DMS114 treated with DMSO at 0.1 percent for 48 hours (cell line): ENCODE measurements at regions not wholly inside any gene's neighbourhood (a gene's known extent, or its start where the extent isn't known, plus 50 kb on each side); places are given as distances from the start of the nearest gene placed in this dataset.

ENCODE experiments used
- DNase-seq: peaks from one replicate; lab custom pipeline; 2025; ENCODE audit not compliant: unreplicated experiment; lab: John Stamatoyannopoulos, UW

- no peak for DNase-seq
These were observed 295.5 kb downstream of the CDH11 start for GRCh38 chr16:64826374-64826773.

DNA sequence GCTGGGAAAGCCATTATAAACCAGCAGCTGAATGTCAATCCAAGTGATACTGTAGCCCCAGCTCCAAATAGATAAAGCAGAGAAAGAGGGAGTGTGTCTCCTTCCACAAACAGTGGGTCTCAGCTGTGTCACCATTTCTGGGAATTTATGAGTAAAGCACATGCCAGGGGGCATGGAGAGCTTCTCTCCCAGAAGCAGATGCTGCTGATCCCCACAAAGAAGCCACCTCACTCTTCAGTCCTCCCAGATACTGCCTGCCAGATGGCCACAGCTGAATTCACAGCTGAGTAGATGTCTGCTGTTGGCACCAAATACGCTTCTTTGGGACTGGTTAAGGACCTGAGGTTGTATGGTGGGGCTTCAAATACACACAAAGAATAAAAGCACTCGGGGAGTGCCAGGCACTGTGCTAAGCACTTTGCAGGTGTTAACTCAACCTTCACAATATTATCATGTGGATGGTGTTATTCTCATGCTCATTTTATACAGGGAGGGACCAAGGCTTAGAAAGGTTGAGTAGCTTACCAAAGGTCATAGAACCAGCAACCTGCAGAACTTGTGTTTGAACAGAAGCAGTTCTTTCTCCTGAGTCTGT, 298.3 kb downstream of the CDH11 start:
- DNase-seq: no peak

GRCh38 chr16:64809876-64810629, 311.8 kb downstream of the CDH11 start:
- no peak for DNase-seq

DNA sequence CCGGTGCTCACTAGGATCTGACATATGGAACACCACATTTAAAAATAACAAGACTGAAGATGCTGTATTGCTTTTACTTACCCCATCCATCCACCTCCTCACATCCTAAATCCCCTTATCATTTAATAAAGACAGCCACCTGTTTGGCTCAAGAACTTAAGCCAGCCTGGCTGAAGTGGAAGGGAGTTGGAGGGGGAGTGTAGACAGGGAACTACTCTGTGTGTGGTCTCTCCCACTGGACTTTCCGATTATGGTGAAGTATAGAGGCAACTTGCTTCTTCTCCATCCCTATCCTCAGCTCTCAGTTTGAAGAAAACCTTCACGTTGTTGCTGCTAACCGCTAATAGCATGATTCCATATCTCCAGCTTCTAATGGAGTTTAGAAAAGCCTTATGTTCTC, 313.4 kb downstream of the CDH11 start:
- DNase-seq: no peak

DNA sequence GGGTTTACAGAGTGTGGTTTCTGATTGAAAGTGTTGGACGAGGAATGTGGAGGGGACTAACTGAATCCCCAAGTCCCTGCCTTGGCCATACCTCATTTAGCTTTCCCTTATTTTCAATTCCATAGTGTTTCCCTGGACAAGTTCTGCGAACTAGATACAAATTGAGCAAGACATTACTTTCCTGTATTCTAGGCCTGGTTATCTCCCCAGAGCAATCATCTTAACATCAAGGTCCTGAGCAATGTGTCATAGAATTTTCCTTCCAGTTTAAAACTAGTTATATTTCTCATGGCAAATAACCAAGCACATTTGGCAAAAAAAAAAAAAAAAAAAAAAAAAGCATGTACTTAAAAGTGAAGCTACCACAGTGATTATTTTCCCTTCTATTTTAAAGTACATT, 330.1 kb downstream of the CDH11 start:
- DNase-seq: no peak

DNA sequence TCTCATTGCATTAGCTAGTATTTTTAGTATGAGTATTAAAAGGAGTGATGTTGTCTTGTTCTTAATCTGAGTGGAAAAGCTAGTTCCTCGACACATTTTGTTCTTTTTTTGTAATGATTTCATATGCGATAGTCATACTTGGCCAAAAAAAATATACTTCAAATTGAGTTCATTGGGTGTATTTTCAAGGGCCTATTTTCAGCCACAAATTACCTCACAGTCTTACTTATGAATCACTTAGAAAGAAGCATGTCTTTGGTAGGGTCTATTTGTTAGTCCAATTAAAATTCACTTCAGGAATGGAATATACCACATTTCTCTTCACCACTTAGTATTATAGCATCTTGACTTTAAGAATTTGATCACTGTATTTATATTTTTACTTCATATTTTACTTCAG, 337.2 kb downstream of the CDH11 start:
- DNase-seq: no peak

DNA sequence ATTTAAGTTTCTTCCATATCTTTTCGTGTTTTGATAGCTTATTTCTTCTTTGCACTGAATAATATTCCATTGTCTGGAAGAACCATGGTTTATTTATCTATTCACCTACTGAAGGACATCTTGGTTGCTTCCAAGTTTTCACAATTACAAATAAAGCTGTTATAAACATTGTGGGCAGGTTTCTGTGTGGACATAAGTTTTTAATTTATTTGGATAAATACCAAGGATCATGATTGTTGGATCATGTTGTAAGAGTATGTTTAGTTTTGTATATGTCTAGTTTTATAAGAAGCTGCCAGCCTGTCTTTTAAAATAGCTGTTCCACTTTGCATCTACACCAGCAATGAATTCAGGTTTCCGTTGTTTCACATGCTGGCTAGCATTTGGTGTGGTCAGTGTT, 339.4 kb downstream of the CDH11 start:
- no peak for DNase-seq

GRCh38 chr16:64780445-64780844, 341.4 kb downstream of the CDH11 start:
- no peak for DNase-seq

DNA sequence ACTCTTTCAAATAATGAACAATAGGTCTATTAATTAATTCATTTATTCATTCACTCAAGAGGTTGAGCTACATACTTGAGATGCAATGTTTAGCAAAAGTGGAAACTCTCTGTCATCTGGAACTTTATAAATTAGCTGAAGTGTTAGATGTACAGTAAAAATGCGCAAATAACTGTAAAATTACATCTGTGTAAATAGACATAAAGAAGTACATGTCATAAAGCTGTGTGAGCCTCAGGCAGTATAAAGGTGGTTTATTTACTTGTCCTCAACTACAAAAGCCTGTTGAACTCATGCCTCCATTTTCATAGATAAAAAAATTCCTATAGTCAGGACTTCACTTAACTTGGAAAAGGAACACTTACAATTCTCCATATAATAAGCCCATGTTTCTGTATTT, 343.1 kb downstream of the CDH11 start:
- no peak for DNase-seq

- no peak for DNase-seq
These were observed 348.2 kb downstream of the CDH11 start for GRCh38 chr16:64773638-64774037.

DNA sequence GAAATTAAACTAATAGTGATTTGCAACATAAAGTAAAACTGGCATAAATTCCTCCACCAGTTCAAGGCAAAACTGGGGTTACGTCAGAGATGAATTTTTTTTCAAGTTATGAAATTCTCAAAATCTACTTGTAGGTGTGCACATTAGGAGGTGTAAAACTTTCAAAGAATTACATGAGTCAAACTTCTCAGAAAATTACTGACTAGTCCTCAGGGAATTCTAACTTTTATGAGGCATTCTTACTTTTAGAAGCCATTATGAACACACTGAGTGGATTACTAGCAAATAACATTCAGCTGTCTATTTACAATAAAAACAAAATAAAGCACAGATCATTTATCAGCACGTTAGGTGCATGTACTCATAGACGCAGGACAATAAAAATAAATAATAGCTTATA, 348.7 kb downstream of the CDH11 start:
- no peak for DNase-seq

DNA sequence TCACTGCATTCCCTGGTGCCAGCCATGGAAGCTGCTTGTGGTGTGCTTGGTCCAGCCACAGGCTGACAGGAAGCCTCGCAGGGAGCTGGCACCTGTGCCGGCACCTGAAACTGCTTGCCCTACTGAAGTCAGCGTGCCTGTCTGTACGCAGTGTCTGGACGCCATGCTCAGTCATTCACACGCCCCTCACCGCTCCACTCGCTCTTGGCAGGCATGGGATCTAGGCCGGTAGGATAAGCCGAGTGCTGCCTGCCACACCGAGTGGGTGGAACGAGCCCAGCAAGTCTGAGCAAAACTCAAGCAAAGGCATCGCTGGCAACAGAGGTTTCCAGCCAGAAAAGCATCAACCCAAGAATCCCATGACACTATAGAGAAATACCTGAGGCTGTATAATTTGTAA, 350.6 kb downstream of the CDH11 start:
- DNase-seq: no peak

GRCh38 chr16:64762211-64762610, 359.7 kb downstream of the CDH11 start:
- no peak for DNase-seq

- no peak for DNase-seq
These were observed 367.6 kb downstream of the CDH11 start for GRCh38 chr16:64754279-64754678.

DNA sequence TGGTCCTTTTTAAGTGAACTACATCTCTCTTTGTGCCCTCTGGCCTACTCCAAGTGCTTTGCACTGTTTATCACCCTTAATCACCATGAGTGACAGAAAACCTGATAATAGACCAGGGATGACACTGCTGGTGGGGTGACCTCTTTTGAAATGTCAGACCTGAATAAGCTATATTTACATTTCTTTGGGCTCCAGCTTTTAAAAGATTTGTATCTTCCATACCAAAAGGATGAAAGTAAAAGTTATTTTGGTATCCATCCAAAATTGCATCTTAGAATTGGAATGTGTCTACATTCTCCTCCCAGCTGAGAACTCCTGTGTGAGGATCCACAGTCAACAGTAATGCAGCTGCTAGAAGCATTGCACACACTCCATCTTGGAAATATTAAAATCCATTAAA, 370.0 kb downstream of the CDH11 start:
- DNase-seq: no peak

DNA sequence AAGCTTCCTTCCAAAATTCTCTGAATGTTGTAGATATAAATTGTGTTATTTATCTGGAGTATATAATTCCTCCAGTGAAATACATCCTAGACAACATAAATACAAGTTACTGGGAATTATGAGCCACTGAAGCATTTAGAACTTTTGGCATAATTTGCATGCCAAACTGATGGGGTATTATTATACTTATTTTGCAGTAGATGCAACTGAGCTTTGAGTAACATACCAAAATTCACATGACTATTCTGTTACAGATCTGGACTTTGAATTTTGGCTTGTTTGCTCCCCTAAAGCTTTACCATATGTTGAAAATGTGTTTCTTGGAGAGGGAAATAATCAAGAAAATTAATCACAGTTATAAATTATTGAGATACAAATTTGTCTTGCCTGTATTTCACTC, 372.5 kb downstream of the CDH11 start:
- no peak for DNase-seq

- DNase-seq: no peak
These were observed 376.5 kb downstream of the CDH11 start for GRCh38 chr16:64745258-64745930.

DNA sequence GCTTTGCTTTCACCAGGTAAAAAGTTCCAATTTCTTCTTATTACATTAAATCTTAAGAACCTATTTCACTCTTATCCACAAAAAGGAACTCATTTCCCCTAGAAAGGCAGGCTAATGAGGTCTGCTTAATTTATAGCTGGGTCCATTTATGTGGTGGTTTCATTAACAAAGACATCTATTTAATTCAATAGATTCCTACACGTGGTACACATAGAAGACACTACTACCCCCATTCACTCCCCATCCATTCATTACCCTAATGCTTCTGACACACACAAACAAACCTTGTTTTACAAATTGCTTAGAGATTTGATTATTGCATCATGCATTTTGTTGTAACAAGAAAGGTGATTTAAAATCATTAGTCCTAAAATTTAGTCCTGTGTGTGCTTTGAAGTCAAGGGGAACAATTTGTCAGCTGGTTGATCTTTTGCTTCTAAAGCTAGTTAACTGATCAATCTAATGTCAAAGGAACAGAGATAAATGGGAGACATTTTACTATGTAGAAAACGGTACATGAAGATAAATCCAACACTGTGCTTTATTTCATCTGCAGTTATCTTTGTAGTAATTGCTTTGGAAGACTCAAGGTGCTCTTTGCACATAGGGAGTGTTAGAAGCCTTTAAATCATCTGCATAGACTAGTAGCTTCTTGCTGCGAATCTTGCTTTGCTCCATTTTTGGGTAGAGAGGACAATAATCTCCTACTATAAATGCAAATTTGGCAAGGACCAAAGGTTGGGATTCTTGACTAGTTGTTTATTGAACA, 379.2 kb downstream of the CDH11 start:
- DNase-seq: no peak

- no peak for DNase-seq
These were observed 381.6 kb downstream of the CDH11 start for GRCh38 chr16:64740261-64740660.

DNA sequence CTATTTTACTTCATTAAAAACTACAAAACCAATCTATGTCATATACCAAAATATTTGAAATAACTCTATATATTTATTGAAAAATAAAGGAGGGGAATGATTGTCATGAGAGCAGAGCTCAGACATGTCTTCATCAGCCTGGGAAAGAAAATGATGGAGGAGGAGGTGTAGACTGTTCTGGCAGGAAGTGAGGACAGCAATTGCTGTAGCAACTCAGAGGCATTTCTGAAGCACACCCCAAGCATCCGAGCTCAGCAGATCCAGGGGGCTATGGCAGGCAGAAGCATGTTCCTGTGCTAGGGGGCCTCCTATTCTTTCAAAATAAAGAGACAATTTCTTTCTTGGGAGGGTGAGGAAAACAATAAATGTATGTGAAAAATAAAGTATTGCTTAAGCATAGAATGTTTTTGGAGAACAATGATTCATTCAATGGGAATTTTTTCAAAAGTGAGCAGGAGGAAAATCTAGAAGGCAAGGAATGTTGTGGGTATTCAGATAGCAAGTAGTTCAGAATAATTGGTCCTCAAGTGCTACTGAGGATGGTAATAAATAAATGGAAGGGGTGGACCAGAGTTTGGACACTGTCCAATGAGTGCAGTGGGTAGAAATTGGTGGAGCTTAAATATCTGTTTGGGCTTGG, 383.4 kb downstream of the CDH11 start:
- no peak for DNase-seq

- DNase-seq: no peak
These were observed 385.0 kb downstream of the CDH11 start for GRCh38 chr16:64736857-64737256.
